Brain microvascular endothelial cell (primary cell): ENCODE measurements at regions not wholly inside any gene's neighbourhood (a gene's known extent, or its start where the extent isn't known, plus 50 kb on each side); places are given as distances from the start of the nearest gene placed in this dataset.
A peak's percentile ranks its signal among the peaks of the same experiment; 100 is the strongest.

ENCODE experiments used
- DNase-seq: peaks from one replicate; pipeline ENCODE4 v3.0.0-alpha.2; 2020
- H3K27ac ChIP-seq: fragments of 250-450 bp; sonication (Bioruptor Pico); 2 replicates; pipeline ENCODE4 v1.5.1; 2020; ENCODE audit warnings: mild to moderate bottlenecking, moderate library complexity
- H3K27me3 ChIP-seq: fragments of 250-450 bp; sonication (Bioruptor Pico); replicated peaks from 2 replicates; pipeline ENCODE4 v1.5.1; 2020; ENCODE audit warnings: mild to moderate bottlenecking
- H3K36me3 ChIP-seq: fragments of 250-450 bp; sonication (Bioruptor Pico); replicated peaks from 2 replicates; pipeline ENCODE4 v1.5.1; 2020; ENCODE audit warnings: mild to moderate bottlenecking
- H3K4me3 ChIP-seq: 2 replicates; pipeline ENCODE4 v1.5.1; 2011; ENCODE audit warnings: low read depth, mild to moderate bottlenecking, control low read depth, low read length, moderate library complexity
- CTCF ChIP-seq: IDR thresholded peaks from 2 replicates; pipeline ENCODE4 v1.5.1; 2011; ENCODE audit warnings: low read depth, mild to moderate bottlenecking, moderate library complexity, low read length, control low read depth, inconsistent platforms; ENCODE audit errors: missing control alignments
- in situ Hi-C: cut with HindIII; loops from 2 replicates; pipeline ENCODE4 v1.10.0; 2017; ENCODE audit warnings: low sequenced_read_pairs, low pct_ligation_motif_present

GRCh38 chr3:163058031-163058854 lies 1561.6 kb downstream of the OTOL1 start:
- Histone ChIP-seq H3K4me3 (no peak overlapping the region), H3K27me3 (no peaks in the 10 kb centered on the region), H3K36me3 (no peaks in the 10 kb centered on the region), H3K27ac (no peak overlapping the region)
- in situ Hi-C loops: no loop called here
- no peak for TF ChIP-seq CTCF
- DNase-seq: no peak

GRCh38 chr3:163071713-163072112 lies 1575.1 kb downstream of the OTOL1 start:
- no peak overlapping the region for H3K27ac ChIP-seq
- H3K36me3 ChIP-seq: no peaks in the 10 kb centered on the region
- no peaks in the 10 kb centered on the region for H3K27me3 ChIP-seq
- no peak for TF ChIP-seq CTCF
- peak; percentile 77 for DNase-seq
- in situ Hi-C loops: no loop called here
- H3K4me3 ChIP-seq: no peak overlapping the region
